Stimulated activated naive B cell treated with anti-CD40 and anti-IgM and Interleukin-4, amounts not matched to agents 10 μg/mL and 1 μg/mL and 100 μg/mL, for 72 hours (primary cell): ENCODE measurements at regions not wholly inside any gene's neighbourhood (a gene's known extent, or its start where the extent isn't known, plus 50 kb on each side); places are given as distances from the start of the nearest gene placed in this dataset.
A peak's percentile ranks its signal among the peaks of the same experiment; 100 is the strongest.
"Not testable (repeated sequence)": the region's sequence is repeated elsewhere in the genome, so short reads cannot be mapped to it uniquely, and the experiment has no call there.

Experiments used
- ATAC-seq, 2 donors: fragments of 150-1000 bp; cut with Tn5 transposase; replicated peaks; 2 replicates each; pipeline ENCODE4 v1.10.0; 2021; ENCODE audit warnings: moderate library complexity in 1 of 2
- DNase-seq: peaks from one replicate; pipeline ENCODE4 v3.0.0; 2021
- H3K27ac Mint-ChIP-seq: one replicate; pipeline ENCODE4 v1.8.0; 2022; ENCODE audit warnings: mild to moderate bottlenecking, mixed read lengths
- H3K27me3 Mint-ChIP-seq, 2 donors: one replicate each; pipeline ENCODE4 v1.8.0; 2022; ENCODE audit warnings: mixed read lengths in 2 of 2
- H3K36me3 Mint-ChIP-seq, 2 donors: one replicate each; pipeline ENCODE4 v1.8.0; 2022; ENCODE audit warnings: mixed read lengths in 2 of 2, mild to moderate bottlenecking in 1 of 2
- H3K4me1 Mint-ChIP-seq, 2 donors: one replicate each; pipeline ENCODE4 v1.8.0; 2022; ENCODE audit warnings: mixed read lengths in 2 of 2, mild to moderate bottlenecking in 1 of 2
- H3K4me3 Mint-ChIP-seq, 2 donors: one replicate each; pipeline ENCODE4 v1.8.0; 2022; ENCODE audit warnings: mild to moderate bottlenecking in 2 of 2, mixed read lengths in 2 of 2, moderate library complexity in 1 of 2
- H3K9me3 Mint-ChIP-seq, 2 donors: one replicate each; pipeline ENCODE4 v1.8.0; 2022; ENCODE audit warnings: mixed read lengths in 2 of 2, mild to moderate bottlenecking in 1 of 2

- peak; percentile 67 to 72 for ATAC-seq
- not testable (repeated sequence) for H3K9me3 Mint-ChIP-seq, H3K36me3 Mint-ChIP-seq
- Mint-ChIP-seq H3K27me3 (peaks cover 48 to 52% of the 10 kb centered on the region in 2 donors), H3K4me1 (peaks cover 35 to 60% of the 10 kb centered on the region in 2 donors), H3K4me3 (peak overlapping the region; percentile 93 to 96), H3K27ac (peak overlapping the region; percentile 94)
- DNase-seq = peak; percentile 61
These were observed 116.0 kb downstream of the CRLF3 start for GRCh38 chr17:30708241-30709078.

GRCh38 chr17:30707724-30708240 lies 116.7 kb downstream of the CRLF3 start:
- H3K27me3 Mint-ChIP-seq = peaks cover 48 to 53% of the 10 kb centered on the region in 2 donors
- peak; percentile 38 to 47 for ATAC-seq
- peak overlapping the region; percentile 94 for H3K27ac Mint-ChIP-seq
- H3K4me1 Mint-ChIP-seq = peaks cover 34 to 60% of the 10 kb centered on the region in 2 donors
- peak overlapping the region; percentile 93 to 96 for H3K4me3 Mint-ChIP-seq
- H3K9me3 Mint-ChIP-seq, DNase-seq, H3K36me3 Mint-ChIP-seq: not testable (repeated sequence)

GRCh38 chr17:30706461-30707335 lies 117.8 kb downstream of the CRLF3 start:
- not testable (repeated sequence) for H3K27ac Mint-ChIP-seq, ATAC-seq, DNase-seq, H3K36me3 Mint-ChIP-seq, H3K9me3 Mint-ChIP-seq
- H3K4me3 Mint-ChIP-seq = peak overlapping the region in 1 of 2 donors; percentile 16
- peaks cover 29 to 53% of the 10 kb centered on the region in 2 donors for H3K4me1 Mint-ChIP-seq
- peaks cover 48 to 56% of the 10 kb centered on the region in 2 donors for H3K27me3 Mint-ChIP-seq

GRCh38 chr17:30706004-30706403 lies 118.5 kb downstream of the CRLF3 start:
- H3K9me3 Mint-ChIP-seq, H3K36me3 Mint-ChIP-seq, ATAC-seq, DNase-seq: not testable (repeated sequence)
- Mint-ChIP-seq H3K4me3 (peak overlapping the region; percentile 70 to 71), H3K27me3 (peaks cover 47 to 61% of the 10 kb centered on the region in 2 donors), H3K4me1 (peaks cover 28 to 46% of the 10 kb centered on the region in 2 donors), H3K27ac (peak overlapping the region; percentile 60)

GRCh38 chr17:30701498-30701989 lies 122.9 kb downstream of the CRLF3 start:
- no peak overlapping the region for H3K4me3 Mint-ChIP-seq
- no peaks in the 10 kb centered on the region for H3K9me3 Mint-ChIP-seq
- no peak for DNase-seq
- peaks cover 14 to 22% of the 10 kb centered on the region in 2 donors for H3K4me1 Mint-ChIP-seq
- no peaks in the 10 kb centered on the region for H3K36me3 Mint-ChIP-seq
- no peak overlapping the region for H3K27ac Mint-ChIP-seq
- peaks cover 37 to 65% of the 10 kb centered on the region in 2 donors for H3K27me3 Mint-ChIP-seq
- no peak for ATAC-seq

- not testable (repeated sequence) for ATAC-seq, DNase-seq, H3K9me3 Mint-ChIP-seq, H3K27ac Mint-ChIP-seq, H3K36me3 Mint-ChIP-seq, H3K4me3 Mint-ChIP-seq
- H3K27me3 Mint-ChIP-seq = peaks cover 30 to 60% of the 10 kb centered on the region in 2 donors
- H3K4me1 Mint-ChIP-seq = peaks cover 10 to 15% of the 10 kb centered on the region in 2 donors
These were observed 123.7 kb downstream of the CRLF3 start for GRCh38 chr17:30700833-30701232.

GRCh38 chr17:30697619-30698460 lies 126.7 kb downstream of the CRLF3 start:
- DNase-seq = peak; percentile 57
- not testable (repeated sequence) for H3K9me3 Mint-ChIP-seq, H3K36me3 Mint-ChIP-seq, H3K27ac Mint-ChIP-seq
- Mint-ChIP-seq H3K4me3 (peak overlapping the region; percentile 17 to 74), H3K27me3 (peaks cover 18 to 48% of the 10 kb centered on the region in 2 donors), H3K4me1 (peaks cover 12 to 16% of the 10 kb centered on the region in 2 donors)
- peak; percentile 77 to 84 for ATAC-seq

GRCh38 chr17:30696234-30696633 lies 128.3 kb downstream of the CRLF3 start:
- peaks cover 0 to 3% of the 10 kb centered on the region in 2 donors for H3K9me3 Mint-ChIP-seq

GRCh38 chr17:30695265-30695811 lies 129.2 kb downstream of the CRLF3 start:
- not testable (repeated sequence) for ATAC-seq, H3K9me3 Mint-ChIP-seq, H3K4me3 Mint-ChIP-seq, H3K27ac Mint-ChIP-seq, H3K36me3 Mint-ChIP-seq, DNase-seq
- Mint-ChIP-seq H3K27me3 (peaks cover 12 to 44% of the 10 kb centered on the region in 2 donors), H3K4me1 (peaks cover 10 to 16% of the 10 kb centered on the region in 2 donors)

More at GRCh38 chr17:30696234-30696633, 128.3 kb downstream of the CRLF3 start:
- H3K36me3 Mint-ChIP-seq = peaks cover 0 to 2% of the 10 kb centered on the region in 2 donors
- H3K4me3 Mint-ChIP-seq = no peak overlapping the region
- peaks cover 12 to 16% of the 10 kb centered on the region in 2 donors for H3K4me1 Mint-ChIP-seq
- ATAC-seq (no peak), DNase-seq (no peak)
- H3K27ac Mint-ChIP-seq = no peak overlapping the region
- H3K27me3 Mint-ChIP-seq = peaks cover 18 to 44% of the 10 kb centered on the region in 2 donors

- Mint-ChIP-seq H3K4me3 (peak overlapping the region; percentile 39 to 49), H3K4me1 (peaks cover 10 to 16% of the 10 kb centered on the region in 2 donors), H3K27ac (peak overlapping the region; percentile 20), H3K27me3 (peaks cover 12 to 42% of the 10 kb centered on the region in 2 donors)
- ATAC-seq = peak; percentile 85 to 90
- H3K36me3 Mint-ChIP-seq, DNase-seq, H3K9me3 Mint-ChIP-seq: not testable (repeated sequence)
These were observed 130.7 kb downstream of the CRLF3 start for GRCh38 chr17:30693772-30694171.

GRCh38 chr17:30689266-30690000 lies 135.1 kb downstream of the CRLF3 start:
- not testable (repeated sequence) for H3K36me3 Mint-ChIP-seq, H3K27ac Mint-ChIP-seq, ATAC-seq, H3K4me3 Mint-ChIP-seq, DNase-seq, H3K9me3 Mint-ChIP-seq
- H3K4me1 Mint-ChIP-seq = peaks cover 13 to 16% of the 10 kb centered on the region in 2 donors
- peaks cover 20 to 40% of the 10 kb centered on the region in 2 donors for H3K27me3 Mint-ChIP-seq
